ENCODE measurements at regions not wholly inside any gene's neighbourhood (a gene's known extent, or its start where the extent isn't known, plus 50 kb on each side); places are given as distances from the start of the nearest gene placed in this dataset.

DNA sequence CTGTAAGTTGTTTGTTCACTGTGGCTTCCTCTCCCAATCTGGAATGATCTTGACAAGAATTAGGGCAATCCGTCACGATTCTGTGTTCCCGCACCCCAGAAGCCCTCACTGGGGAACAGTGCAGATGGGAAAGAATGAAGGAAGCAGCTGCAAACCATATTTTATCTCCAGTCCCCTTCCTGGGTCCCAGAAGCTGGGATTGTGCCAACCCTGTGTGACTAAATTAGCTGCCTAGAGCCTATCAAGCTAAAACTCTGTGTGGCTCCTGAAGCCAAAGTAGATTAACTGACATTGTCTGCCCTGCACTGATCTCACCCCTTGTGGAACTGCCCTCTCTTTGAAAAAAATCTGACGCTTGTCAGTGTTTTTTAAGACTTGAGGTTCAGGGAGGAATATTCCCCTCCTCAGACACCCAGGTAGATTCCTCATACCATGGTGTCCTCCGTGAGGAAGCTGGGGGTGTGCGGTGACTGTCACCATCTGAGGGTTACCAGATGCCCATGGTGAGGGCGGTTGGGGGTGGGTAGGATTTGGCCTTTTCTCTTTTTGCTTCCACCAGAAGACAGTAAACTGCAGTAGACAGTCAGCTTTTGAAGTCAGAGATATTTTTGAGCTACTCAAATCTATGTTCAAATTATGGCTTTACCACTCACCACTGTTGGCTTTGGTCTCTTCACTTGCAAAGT, 358.3 kb upstream of the TPM1 start:
- Histone ChIP-seq H3K27ac (ENCODE audit: low read length) (no peak overlapping the region), H3K9me2 (ENCODE audit: insufficient read depth, low read length) (no peaks in the 10 kb centered on the region), H3F3A (ENCODE audit: insufficient read depth, low read length, poor library complexity, severe bottlenecking) (no peaks in the 10 kb centered on the region), H3K4me3 (ENCODE audit: low read length) (no peak overlapping the region), H3K9me3 (ENCODE audit: low read length) (no peaks in the 10 kb centered on the region), H3K9ac (ENCODE audit: low read length) (no peak overlapping the region), H3K27me3 (ENCODE audit: insufficient read depth, low read depth, low read length) (no peaks in the 10 kb centered on the region), H4K20me1 (ENCODE audit: insufficient read depth) (no peaks in the 10 kb centered on the region), H3K4me2 (ENCODE audit: low read length) (no peak overlapping the region), H2AFZ (ENCODE audit: low read depth, low read length) (no peak overlapping the region), H3K79me2 (replicated peaks; ENCODE audit: insufficient read depth, low read length) (no peaks in the 10 kb centered on the region), H3K36me3 (ENCODE audit: insufficient read depth, low read length) (no peaks in the 10 kb centered on the region)
- TF ChIP-seq, protein P1, sequence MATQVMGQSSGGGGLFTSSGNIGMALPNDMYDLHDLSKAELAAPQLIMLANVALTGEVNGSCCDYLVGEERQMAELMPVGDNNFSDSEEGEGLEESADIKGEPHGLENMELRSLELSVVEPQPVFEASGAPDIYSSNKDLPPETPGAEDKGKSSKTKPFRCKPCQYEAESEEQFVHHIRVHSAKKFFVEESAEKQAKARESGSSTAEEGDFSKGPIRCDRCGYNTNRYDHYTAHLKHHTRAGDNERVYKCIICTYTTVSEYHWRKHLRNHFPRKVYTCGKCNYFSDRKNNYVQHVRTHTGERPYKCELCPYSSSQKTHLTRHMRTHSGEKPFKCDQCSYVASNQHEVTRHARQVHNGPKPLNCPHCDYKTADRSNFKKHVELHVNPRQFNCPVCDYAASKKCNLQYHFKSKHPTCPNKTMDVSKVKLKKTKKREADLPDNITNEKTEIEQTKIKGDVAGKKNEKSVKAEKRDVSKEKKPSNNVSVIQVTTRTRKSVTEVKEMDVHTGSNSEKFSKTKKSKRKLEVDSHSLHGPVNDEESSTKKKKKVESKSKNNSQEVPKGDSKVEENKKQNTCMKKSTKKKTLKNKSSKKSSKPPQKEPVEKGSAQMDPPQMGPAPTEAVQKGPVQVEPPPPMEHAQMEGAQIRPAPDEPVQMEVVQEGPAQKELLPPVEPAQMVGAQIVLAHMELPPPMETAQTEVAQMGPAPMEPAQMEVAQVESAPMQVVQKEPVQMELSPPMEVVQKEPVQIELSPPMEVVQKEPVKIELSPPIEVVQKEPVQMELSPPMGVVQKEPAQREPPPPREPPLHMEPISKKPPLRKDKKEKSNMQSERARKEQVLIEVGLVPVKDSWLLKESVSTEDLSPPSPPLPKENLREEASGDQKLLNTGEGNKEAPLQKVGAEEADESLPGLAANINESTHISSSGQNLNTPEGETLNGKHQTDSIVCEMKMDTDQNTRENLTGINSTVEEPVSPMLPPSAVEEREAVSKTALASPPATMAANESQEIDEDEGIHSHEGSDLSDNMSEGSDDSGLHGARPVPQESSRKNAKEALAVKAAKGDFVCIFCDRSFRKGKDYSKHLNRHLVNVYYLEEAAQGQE (IDR thresholded peaks at IDR 0.05; ENCODE audit: borderline replicate concordance): no peak
- TF ChIP-seq TAF1 (IDR thresholded peaks at IDR 0.05; ENCODE audit: low read depth) (no peak), POLR2AphosphoS5 (IDR thresholded peaks at IDR 0.05) (no peak), MXI1 (conservative IDR thresholded peaks at IDR 0.05; ENCODE audit: poor library complexity, severe bottlenecking) (no peak), RAD21 (conservative IDR thresholded peaks at IDR 0.05) (no peak), EZH2 (IDR thresholded peaks at IDR 0.05; ENCODE audit: borderline replicate concordance, insufficient read depth, low read length, poor library complexity, severe bottlenecking) (no peak), EP300 (conservative IDR thresholded peaks at IDR 0.05; ENCODE audit: poor library complexity, severe bottlenecking) (no peak), SMC3 (conservative IDR thresholded peaks at IDR 0.05; ENCODE audit: poor library complexity) (no peak)
- TF ChIP-seq, protein P2, sequence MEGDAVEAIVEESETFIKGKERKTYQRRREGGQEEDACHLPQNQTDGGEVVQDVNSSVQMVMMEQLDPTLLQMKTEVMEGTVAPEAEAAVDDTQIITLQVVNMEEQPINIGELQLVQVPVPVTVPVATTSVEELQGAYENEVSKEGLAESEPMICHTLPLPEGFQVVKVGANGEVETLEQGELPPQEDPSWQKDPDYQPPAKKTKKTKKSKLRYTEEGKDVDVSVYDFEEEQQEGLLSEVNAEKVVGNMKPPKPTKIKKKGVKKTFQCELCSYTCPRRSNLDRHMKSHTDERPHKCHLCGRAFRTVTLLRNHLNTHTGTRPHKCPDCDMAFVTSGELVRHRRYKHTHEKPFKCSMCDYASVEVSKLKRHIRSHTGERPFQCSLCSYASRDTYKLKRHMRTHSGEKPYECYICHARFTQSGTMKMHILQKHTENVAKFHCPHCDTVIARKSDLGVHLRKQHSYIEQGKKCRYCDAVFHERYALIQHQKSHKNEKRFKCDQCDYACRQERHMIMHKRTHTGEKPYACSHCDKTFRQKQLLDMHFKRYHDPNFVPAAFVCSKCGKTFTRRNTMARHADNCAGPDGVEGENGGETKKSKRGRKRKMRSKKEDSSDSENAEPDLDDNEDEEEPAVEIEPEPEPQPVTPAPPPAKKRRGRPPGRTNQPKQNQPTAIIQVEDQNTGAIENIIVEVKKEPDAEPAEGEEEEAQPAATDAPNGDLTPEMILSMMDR (IDR thresholded peaks at IDR 0.05; ENCODE audit: poor library complexity, severe bottlenecking): no peak

GRCh38 chr15:62691008-62691407, 351.5 kb upstream of the TPM1 start:
- Histone ChIP-seq H2AFZ (ENCODE audit: low read depth, low read length) (no peak overlapping the region), H3K79me2 (replicated peaks; ENCODE audit: insufficient read depth, low read length) (no peaks in the 10 kb centered on the region), H3K27ac (ENCODE audit: low read length) (no peak overlapping the region), H4K20me1 (ENCODE audit: insufficient read depth) (no peaks in the 10 kb centered on the region), H3K9ac (ENCODE audit: low read length) (no peak overlapping the region), H3K27me3 (ENCODE audit: insufficient read depth, low read depth, low read length) (no peaks in the 10 kb centered on the region), H3K4me2 (ENCODE audit: low read length) (no peak overlapping the region), H3K9me2 (ENCODE audit: insufficient read depth, low read length) (no peaks in the 10 kb centered on the region), H3K9me3 (ENCODE audit: low read length) (no peaks in the 10 kb centered on the region), H3K36me3 (ENCODE audit: insufficient read depth, low read length) (no peaks in the 10 kb centered on the region), H3K4me3 (ENCODE audit: low read length) (no peak overlapping the region), H3F3A (ENCODE audit: insufficient read depth, low read length, poor library complexity, severe bottlenecking) (no peaks in the 10 kb centered on the region)
- TF ChIP-seq EP300 (conservative IDR thresholded peaks at IDR 0.05; ENCODE audit: poor library complexity, severe bottlenecking): no peak
- TF ChIP-seq RAD21 (conservative IDR thresholded peaks at IDR 0.05): no peak
- TF ChIP-seq, protein P2 (IDR thresholded peaks at IDR 0.05; ENCODE audit: poor library complexity, severe bottlenecking): no peak
- TF ChIP-seq, protein P1 (IDR thresholded peaks at IDR 0.05; ENCODE audit: borderline replicate concordance): no peak
- no peak for TF ChIP-seq EZH2 (IDR thresholded peaks at IDR 0.05; ENCODE audit: borderline replicate concordance, insufficient read depth, low read length, poor library complexity, severe bottlenecking)
- no peak for TF ChIP-seq MXI1 (conservative IDR thresholded peaks at IDR 0.05; ENCODE audit: poor library complexity, severe bottlenecking)
- no peak for TF ChIP-seq TAF1 (IDR thresholded peaks at IDR 0.05; ENCODE audit: low read depth)
